AG04450 (cell line): ENCODE measurements at regions not wholly inside any gene's neighbourhood (a gene's known extent, or its start where the extent isn't known, plus 50 kb on each side); places are given as distances from the start of the nearest gene placed in this dataset.

ENCODE experiments used
- CTCF ChIA-PET: fragments of 300-600, 350-600 bp; formaldehyde crosslinking; extraction: SDS; loops from one replicate; lab custom pipeline; 2022; ENCODE audit warnings: antibody characterized with exemption, inconsistent platforms; lab: Charles Lee
- POLR2A ChIA-PET: fragments of 350-600 bp; formaldehyde crosslinking; extraction: SDS; loops from one replicate; lab custom pipeline; 2021; ENCODE audit warnings: antibody characterized with exemption, inconsistent platforms; lab: Yijun Ruan, JAX
- DNase-seq: peaks from one replicate; pipeline ENCODE4 v3.0.0-alpha.2; 2011; ENCODE audit warnings: low read depth, low spot score
- H3K27ac ChIP-seq: one replicate; pipeline ENCODE4 v1.5.1; 2012; ENCODE audit warnings: low read depth, low read length, control low read depth
- H3K27me3 ChIP-seq: one replicate; pipeline ENCODE4 v1.6.0; 2012; ENCODE audit warnings: low read length; ENCODE audit not compliant: control insufficient read depth, insufficient read depth
- H3K4me3 ChIP-seq: 2 replicates; pipeline ENCODE4 v1.5.1; 2011; ENCODE audit warnings: mild to moderate bottlenecking, low read depth, low read length, control low read depth
- H3K9me3 ChIP-seq: 2 replicates; pipeline ENCODE4 v1.5.1; 2012; ENCODE audit warnings: low read length; ENCODE audit not compliant: control insufficient read depth, insufficient read depth
- CTCF ChIP-seq: IDR thresholded peaks from 2 replicates; pipeline ENCODE4 v1.5.1; 2011; ENCODE audit warnings: low read depth, low read length, control low read depth, inconsistent platforms

DNA sequence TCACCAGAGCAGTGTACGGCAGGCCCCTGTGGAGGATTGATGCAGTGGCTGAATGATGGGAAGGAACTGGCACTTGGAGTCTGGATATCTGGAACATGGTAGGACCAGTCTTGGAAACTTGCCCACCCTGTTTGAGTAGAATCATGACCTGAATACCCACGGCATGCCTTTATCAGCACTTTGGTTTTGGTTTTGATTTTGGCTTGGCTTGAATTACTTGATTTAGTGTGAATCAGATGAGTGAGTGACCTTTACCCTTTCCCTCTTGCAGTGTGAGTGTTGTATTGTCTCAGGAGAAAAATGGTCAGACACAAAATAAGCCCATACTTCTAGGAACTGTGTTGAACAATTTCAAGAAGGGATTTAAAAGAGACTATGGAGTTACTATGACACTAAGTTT, 801.0 kb upstream of the TSPY4 start:
- ChIA-PET POLR2A (no interaction called here), CTCF (no interaction called here)
- Histone ChIP-seq H3K4me3 (no peak overlapping the region), H3K9me3 (peaks cover 5% of the 10 kb centered on the region; the same call in 1 of the 2 replicates), H3K27me3 (no peaks in the 10 kb centered on the region), H3K27ac (no peak overlapping the region)
- no peak for TF ChIP-seq CTCF
- no peak for DNase-seq

DNA sequence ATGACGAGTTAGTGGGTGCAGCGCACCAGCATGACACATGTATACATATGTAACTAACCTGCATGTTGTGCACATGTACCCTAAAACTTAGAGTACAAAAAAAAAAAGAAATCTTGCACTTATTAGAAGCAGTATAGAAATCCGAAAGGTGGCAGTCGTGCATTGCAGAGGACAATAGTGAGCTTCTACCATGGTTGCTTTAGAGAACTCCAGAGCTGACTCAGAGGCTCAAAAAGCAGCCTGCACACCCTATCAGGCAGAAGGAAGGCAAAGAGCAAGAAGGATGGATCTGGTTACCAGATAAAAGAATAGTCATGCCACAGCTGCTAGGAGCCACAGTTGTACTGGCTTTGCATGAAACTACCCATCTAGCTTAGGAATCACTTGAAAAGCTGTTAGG, 796.0 kb upstream of the TSPY4 start:
- Histone ChIP-seq H3K4me3 (no peak overlapping the region), H3K9me3 (peaks cover 3% of the 10 kb centered on the region; the same call in 1 of the 2 replicates), H3K27me3 (no peaks in the 10 kb centered on the region), H3K27ac (no peak overlapping the region)
- no peak for DNase-seq
- ChIA-PET POLR2A (no interaction called here), CTCF (no interaction called here)
- no peak for TF ChIP-seq CTCF

DNA sequence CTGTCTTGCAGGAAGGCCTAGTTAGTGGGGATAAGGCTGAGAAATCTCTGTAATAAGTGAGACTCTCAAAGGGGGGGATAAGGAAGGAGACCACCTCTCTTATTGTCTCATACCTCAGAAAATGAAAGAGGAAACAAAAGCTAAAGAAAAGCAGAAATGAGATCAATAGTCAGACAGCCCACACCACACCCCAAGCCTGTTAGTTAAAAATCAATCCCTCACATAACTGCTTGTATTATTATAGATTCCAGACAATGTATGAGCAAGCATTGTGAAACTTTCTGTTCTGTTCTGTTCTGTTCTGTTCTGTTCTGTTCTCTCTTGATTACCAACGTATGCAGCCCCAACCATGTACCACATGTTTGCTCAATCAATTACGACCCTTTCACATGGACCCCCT, 792.5 kb upstream of the TSPY4 start:
- Histone ChIP-seq H3K27ac (no peak overlapping the region), H3K4me3 (no peak overlapping the region), H3K9me3 (no peaks in the 10 kb centered on the region; the same call in 1 of the 2 replicates), H3K27me3 (no peaks in the 10 kb centered on the region)
- DNase-seq = no peak
- TF ChIP-seq CTCF = no peak
- CTCF ChIA-PET = no interaction called here
- POLR2A ChIA-PET = no interaction called here

- POLR2A ChIA-PET = no interaction called here
- no peak for TF ChIP-seq CTCF
- DNase-seq = no peak
Measured at GRCh38 chrY:8547931-8548330, 789.3 kb upstream of the TSPY4 start.

GRCh38 chrY:8551323-8551722, 785.9 kb upstream of the TSPY4 start:
- no peak for TF ChIP-seq CTCF
- no peak overlapping the region for H3K27ac ChIP-seq
- H3K27me3 ChIP-seq = no peaks in the 10 kb centered on the region
- no peak for DNase-seq
- CTCF ChIA-PET = no interaction called here
- H3K9me3 ChIP-seq = no peaks in the 10 kb centered on the region; the same call in 1 of the 2 replicates
- no peak overlapping the region for H3K4me3 ChIP-seq
- POLR2A ChIA-PET = no interaction called here

More at GRCh38 chrY:8547931-8548330, 789.3 kb upstream of the TSPY4 start:
- Histone ChIP-seq H3K27me3 (no peaks in the 10 kb centered on the region), H3K9me3 (no peaks in the 10 kb centered on the region; the same call in 1 of the 2 replicates), H3K27ac (no peak overlapping the region), H3K4me3 (no peak overlapping the region)
- CTCF ChIA-PET = no interaction called here
